ENCODE measurements at regions not wholly inside any gene's neighbourhood (a gene's known extent, or its start where the extent isn't known, plus 50 kb on each side); places are given as distances from the start of the nearest gene placed in this dataset.

DNA sequence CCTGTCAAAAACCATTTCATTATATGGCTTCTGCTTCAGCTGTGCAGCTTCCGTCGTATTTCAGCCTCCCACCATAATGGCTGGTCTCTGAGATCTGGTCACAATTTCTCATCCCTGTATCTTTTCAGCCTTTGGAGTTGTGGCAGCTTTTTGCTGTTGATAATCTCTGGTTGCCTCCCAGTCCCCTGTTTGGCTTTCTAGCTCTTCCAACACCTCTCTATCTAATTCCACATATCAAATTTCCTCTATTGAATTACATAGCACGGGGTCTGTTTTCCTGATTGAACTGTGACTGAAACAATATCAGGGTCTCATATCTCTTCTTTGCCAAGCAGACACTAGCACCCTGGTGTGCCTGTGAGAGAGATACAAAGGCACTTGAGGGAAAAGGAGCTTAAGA lies 222.1 kb upstream of the OBI1 start:
- TF ChIP-seq ZNF596 (tag by site-specific recombination; IDR thresholded peaks at IDR 0.05) (no peak), ZNF670 (tag by site-specific recombination; IDR thresholded peaks at IDR 0.05; ENCODE audit: low read depth) (no peak), ZNF274 (IDR thresholded peaks at IDR 0.05; ENCODE audit: low read length) (no peak), ZNF274 (tag by site-specific recombination; IDR thresholded peaks at IDR 0.05; ENCODE audit: borderline replicate concordance) (no peak), ZBTB7A (tag by site-specific recombination; IDR thresholded peaks at IDR 0.05; ENCODE audit: low read depth) (no peak), CTCF (tag by site-specific recombination; IDR thresholded peaks at IDR 0.05) (no peak), YY1 (tag by site-specific recombination; IDR thresholded peaks at IDR 0.05) (no peak)
